ENCODE measurements at regions not wholly inside any gene's neighbourhood (a gene's known extent, or its start where the extent isn't known, plus 50 kb on each side); places are given as distances from the start of the nearest gene placed in this dataset.
"Not testable (repeated sequence)": the region's sequence is repeated elsewhere in the genome, so short reads cannot be mapped to it uniquely, and the experiment has no call there.

GRCh38 chrX:45527834-45528233 is 327.2 kb upstream of the DIPK2B start:
- no peak for DNase-seq

- DNase-seq, result no peak
Measured at GRCh38 chrX:45524805-45525204, 324.1 kb upstream of the DIPK2B start.

- DNase-seq, result no peak
Measured at GRCh38 chrX:45524296-45524695, 323.6 kb upstream of the DIPK2B start.

- DNase-seq, result no peak
Measured at GRCh38 chrX:45518552-45518951, 317.9 kb upstream of the DIPK2B start.

- DNase-seq, result no peak
Measured at GRCh38 chrX:45517090-45517973, 316.7 kb upstream of the DIPK2B start.

- no peak for DNase-seq
Measured at GRCh38 chrX:45515262-45516215, 314.9 kb upstream of the DIPK2B start.

GRCh38 chrX:45513042-45513441 is 312.4 kb upstream of the DIPK2B start:
- DNase-seq, result no peak

- no peak for DNase-seq
Measured at GRCh38 chrX:45508454-45508853, 307.8 kb upstream of the DIPK2B start.

GRCh38 chrX:45506149-45506730 is 305.6 kb upstream of the DIPK2B start:
- DNase-seq, result no peak

- no peak for DNase-seq
Measured at GRCh38 chrX:45505214-45505613, 304.5 kb upstream of the DIPK2B start.

GRCh38 chrX:45503787-45504362 is 303.2 kb upstream of the DIPK2B start:
- not testable (repeated sequence) for DNase-seq

GRCh38 chrX:45502396-45502795 is 301.7 kb upstream of the DIPK2B start:
- no peak for DNase-seq

- DNase-seq, result no peak
Measured at GRCh38 chrX:45497290-45497689, 296.6 kb upstream of the DIPK2B start.

- DNase-seq, result no peak
Measured at GRCh38 chrX:45485719-45486118, 285.0 kb upstream of the DIPK2B start.

GRCh38 chrX:45479835-45480422 is 279.3 kb upstream of the DIPK2B start:
- no peak for DNase-seq

- no peak for DNase-seq
Measured at GRCh38 chrX:45479196-45479834, 278.6 kb upstream of the DIPK2B start.

- no peak for DNase-seq
Measured at GRCh38 chrX:45472968-45473367, 272.3 kb upstream of the DIPK2B start.

- DNase-seq, result not testable (repeated sequence)
Measured at GRCh38 chrX:45467537-45467936, 266.9 kb upstream of the DIPK2B start.

- DNase-seq, result not testable (repeated sequence)
Measured at GRCh38 chrX:45455732-45456131, 255.1 kb upstream of the DIPK2B start.

GRCh38 chrX:45454290-45454689 is 253.6 kb upstream of the DIPK2B start:
- no peak for DNase-seq

GRCh38 chrX:45449982-45450381 is 249.3 kb upstream of the DIPK2B start:
- DNase-seq, result no peak

- no peak for DNase-seq
Measured at GRCh38 chrX:45447995-45448394, 247.3 kb upstream of the DIPK2B start.
